ENCODE measurements at regions not wholly inside any gene's neighbourhood (a gene's known extent, or its start where the extent isn't known, plus 50 kb on each side); places are given as distances from the start of the nearest gene placed in this dataset.

DNA sequence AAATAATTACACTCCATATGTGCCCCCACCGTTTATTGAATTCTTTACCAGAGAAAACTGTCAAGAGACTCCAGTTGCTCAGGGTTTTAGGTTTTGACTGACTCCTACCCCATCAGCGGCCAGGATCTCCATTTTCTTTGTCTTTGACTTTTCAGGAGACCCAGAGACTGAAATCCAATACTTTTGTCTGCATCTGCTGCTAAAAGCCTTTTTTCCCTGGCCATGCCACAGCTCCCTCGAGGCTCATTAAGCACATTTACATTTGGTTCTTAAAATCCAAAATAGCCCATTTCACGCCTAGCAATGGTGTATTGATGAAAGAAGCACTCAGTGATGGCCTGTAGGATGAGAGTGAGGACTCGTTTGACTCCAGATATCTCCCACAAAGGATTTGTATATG lies 332.6 kb upstream of the ACVR2A start:
- intact Hi-C loops (cut with DNase I): no loop called here
- peaks cover 6% of the 10 kb centered on the region for H3K4me1 ChIP-seq
- H3K4me3 ChIP-seq: no peak overlapping the region
- no peak for TF ChIP-seq CTCF (IDR thresholded peaks at IDR 0.05)
- H3K36me3 ChIP-seq: no peaks in the 10 kb centered on the region
- no peak for DNase-seq
- H3K9me3 ChIP-seq: no peaks in the 10 kb centered on the region
- H3K27ac ChIP-seq: peak overlapping the region; percentile 55
- no peaks in the 10 kb centered on the region for H3K27me3 ChIP-seq
- no peak for ATAC-seq

- peaks cover 6% of the 10 kb centered on the region for H3K4me1 ChIP-seq
- no peak for TF ChIP-seq CTCF (IDR thresholded peaks at IDR 0.05)
- no peaks in the 10 kb centered on the region for H3K27me3 ChIP-seq
- ATAC-seq (peak; percentile 92), DNase-seq (peak; percentile 72)
- intact Hi-C loops (cut with DNase I): no loop called here
- peak overlapping the region; percentile 55 for H3K27ac ChIP-seq
- H3K4me3 ChIP-seq: no peak overlapping the region
- no peaks in the 10 kb centered on the region for H3K36me3 ChIP-seq
- H3K9me3 ChIP-seq: no peaks in the 10 kb centered on the region
Measured at GRCh38 chr2:147511491-147511948, 333.3 kb upstream of the ACVR2A start.

DNA sequence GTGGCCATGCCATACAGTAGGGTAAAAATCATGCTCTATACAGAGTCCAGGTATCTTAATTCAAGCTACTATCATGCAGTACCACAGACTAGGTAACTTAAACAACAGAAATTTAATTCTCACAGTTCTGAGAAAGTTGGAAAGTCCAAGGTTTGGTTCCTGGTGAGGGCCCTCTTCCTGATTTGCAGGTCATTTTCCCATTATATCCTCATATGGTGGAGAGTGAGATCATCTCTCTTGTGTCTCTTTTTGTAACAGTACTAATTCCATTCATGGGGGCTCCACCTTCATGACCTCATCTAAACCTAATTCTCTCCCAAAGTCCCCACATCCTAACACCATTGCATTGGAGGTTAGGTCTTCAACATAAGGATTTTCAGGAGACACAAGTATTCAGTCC lies 335.0 kb upstream of the ACVR2A start:
- Histone ChIP-seq H3K4me3 (no peak overlapping the region), H3K36me3 (no peaks in the 10 kb centered on the region), H3K27me3 (no peaks in the 10 kb centered on the region), H3K27ac (no peak overlapping the region), H3K9me3 (no peaks in the 10 kb centered on the region), H3K4me1 (peaks cover 6% of the 10 kb centered on the region)
- no peak for DNase-seq
- TF ChIP-seq CTCF (IDR thresholded peaks at IDR 0.05): no peak
- intact Hi-C loops (cut with DNase I): no loop called here
- ATAC-seq: no peak

DNA sequence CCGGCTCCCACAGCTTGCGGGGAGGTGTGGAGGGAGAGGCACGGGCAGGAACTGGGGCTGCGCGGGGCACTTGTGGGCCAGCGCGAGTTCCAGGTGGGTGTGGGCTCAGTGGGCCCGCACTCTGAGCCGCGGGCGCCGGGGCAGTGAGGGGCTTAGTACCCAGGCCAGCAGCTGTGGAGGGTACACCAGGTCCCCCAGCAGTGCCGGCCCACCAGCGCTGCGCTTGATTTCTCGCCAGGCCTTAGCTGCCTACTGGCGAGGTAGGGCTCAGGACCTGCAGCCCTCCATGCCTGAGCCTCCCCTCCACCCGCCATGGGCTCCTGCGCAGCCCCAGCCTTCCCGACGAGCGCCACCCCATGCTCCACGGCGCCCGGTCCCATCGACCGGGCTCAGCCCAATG lies 337.9 kb upstream of the ACVR2A start:
- no peak overlapping the region for H3K4me3 ChIP-seq
- H3K9me3 ChIP-seq: no peaks in the 10 kb centered on the region
- DNase-seq: no peak
- no peak for TF ChIP-seq CTCF (IDR thresholded peaks at IDR 0.05)
- no peaks in the 10 kb centered on the region for H3K27me3 ChIP-seq
- no peak overlapping the region for H3K27ac ChIP-seq
- peak; percentile 14 for ATAC-seq
- no peaks in the 10 kb centered on the region for H3K36me3 ChIP-seq
- intact Hi-C loops (cut with DNase I): no loop called here
- H3K4me1 ChIP-seq: peaks cover 3% of the 10 kb centered on the region

DNA sequence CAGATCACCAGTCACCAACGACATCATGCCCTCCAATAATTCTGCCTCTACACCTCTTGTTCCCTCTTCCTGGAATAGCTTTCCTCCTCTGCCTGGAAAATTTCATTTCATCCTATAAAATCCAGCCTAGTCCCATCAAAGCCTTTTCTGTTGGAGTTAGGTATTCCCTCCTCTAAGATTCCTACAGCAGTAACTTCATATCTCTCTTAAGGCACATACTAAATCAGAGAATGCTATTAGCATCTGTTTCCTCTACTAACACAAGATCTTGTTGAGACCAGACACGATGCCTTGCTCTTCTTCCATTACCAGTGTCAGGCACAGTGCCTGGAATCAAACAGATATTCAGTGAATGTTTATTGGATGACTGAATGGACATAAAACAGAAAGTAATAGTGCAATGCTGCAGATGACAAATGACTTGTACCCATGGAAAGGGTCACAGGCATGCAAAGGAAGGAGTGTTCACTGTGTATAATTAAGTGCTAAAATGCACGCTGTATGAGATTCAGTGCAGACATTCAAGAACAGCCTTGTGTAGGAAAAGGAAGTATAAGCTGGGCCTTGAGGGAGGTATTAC lies 342.0 kb upstream of the ACVR2A start:
- no peak for DNase-seq
- no peak for ATAC-seq
- no peak for TF ChIP-seq CTCF (IDR thresholded peaks at IDR 0.05)
- Histone ChIP-seq H3K9me3 (no peaks in the 10 kb centered on the region), H3K27me3 (no peaks in the 10 kb centered on the region), H3K27ac (no peak overlapping the region), H3K4me1 (no peaks in the 10 kb centered on the region), H3K36me3 (no peaks in the 10 kb centered on the region), H3K4me3 (no peak overlapping the region)
- intact Hi-C loops (cut with DNase I): no loop called here

DNA sequence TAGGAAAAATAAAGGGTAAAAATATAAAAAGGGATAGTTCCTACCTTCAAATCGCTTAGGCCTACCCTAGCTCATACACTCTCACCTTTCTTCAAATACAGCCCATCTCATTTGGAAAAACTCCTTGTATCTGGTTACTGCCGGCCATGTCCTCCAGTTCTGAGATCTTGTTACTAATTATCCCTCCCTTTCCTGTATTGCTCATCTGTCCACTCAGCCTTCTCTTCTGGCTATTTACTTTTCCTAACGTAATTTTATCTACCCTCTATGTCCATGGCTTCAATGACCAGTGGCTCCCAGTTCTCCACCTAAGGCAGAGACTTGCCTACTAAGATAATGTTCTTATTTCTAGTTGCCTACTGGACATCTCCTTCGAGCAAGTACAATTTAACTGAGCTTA lies 342.9 kb upstream of the ACVR2A start:
- ATAC-seq: no peak
- no peak for TF ChIP-seq CTCF (IDR thresholded peaks at IDR 0.05)
- no peaks in the 10 kb centered on the region for H3K36me3 ChIP-seq
- intact Hi-C loops (cut with DNase I): no loop called here
- H3K4me1 ChIP-seq: no peaks in the 10 kb centered on the region
- no peaks in the 10 kb centered on the region for H3K9me3 ChIP-seq
- H3K27me3 ChIP-seq: no peaks in the 10 kb centered on the region
- H3K4me3 ChIP-seq: no peak overlapping the region
- H3K27ac ChIP-seq: no peak overlapping the region
- no peak for DNase-seq
